HEK293T (cell line): ENCODE measurements at regions not wholly inside any gene's neighbourhood (a gene's known extent, or its start where the extent isn't known, plus 50 kb on each side); places are given as distances from the start of the nearest gene placed in this dataset.

Source experiments
- BHLHE40 ChIP-seq: fragments of 450-650 bp; IDR thresholded peaks from 2 replicates; pipeline ENCODE4 v1.6.1; 2016; ENCODE audit warnings: mild to moderate bottlenecking, moderate library complexity, borderline replicate concordance
- CTBP1 ChIP-seq: fragments of 450-650 bp; IDR thresholded peaks from 2 replicates; pipeline ENCODE4 v1.6.1; 2016; ENCODE audit warnings: borderline replicate concordance
- FOXA1 ChIP-seq: fragments of 450-650 bp; IDR thresholded peaks from 2 replicates; pipeline ENCODE4 v1.6.1; 2016; ENCODE audit warnings: mild to moderate bottlenecking
- FOXK2 ChIP-seq: fragments of 450-650 bp; IDR thresholded peaks from 2 replicates; pipeline ENCODE4 v1.6.1; 2016; ENCODE audit warnings: mild to moderate bottlenecking
- HDGF ChIP-seq: fragments of 450-650 bp; IDR thresholded peaks from 2 replicates; pipeline ENCODE4 v1.6.1; 2017; ENCODE audit warnings: antibody characterized with exemption, borderline replicate concordance
- SP1 ChIP-seq: fragments of 450-650 bp; IDR thresholded peaks from 2 replicates; pipeline ENCODE4 v1.6.1; 2017

GRCh38 chr11:42093541-42093940 is 634.1 kb upstream of the LRRC4C start:
- TF ChIP-seq CTBP1 (no peak), HDGF (no peak), FOXA1 (no peak), SP1 (no peak), FOXK2 (no peak), BHLHE40 (no peak)
